GM12878 (cell line): ENCODE measurements at regions not wholly inside any gene's neighbourhood (a gene's known extent, or its start where the extent isn't known, plus 50 kb on each side); places are given as distances from the start of the nearest gene placed in this dataset.
"Not testable (repeated sequence)": the region's sequence is repeated elsewhere in the genome, so short reads cannot be mapped to it uniquely, and the experiment has no call there.

Experiments
- ATAC-seq: fragments of 200-7000 bp; cut with Tn5 transposase; 3 replicates; pipeline ENCODE4 v1.9.1; 2020; ENCODE audit warnings: mild to moderate bottlenecking, moderate library complexity
- BruUV-seq: library from RNA; stranded (reverse); fragments of 400-500 nt; replicated peaks from 2 replicates; lab custom pipeline; 2021; lab: Mats Ljungman, UMichigan
- CTCF ChIA-PET: fragments of 300-600 bp; sonication (Branson Sonifier 250); formaldehyde crosslinking; extraction: SDS; loops from one replicate; lab custom pipeline; 2021; ENCODE audit warnings: inconsistent platforms; lab: Yijun Ruan, JAX
- POLR2A ChIA-PET: fragments of 350-600 bp; formaldehyde crosslinking; extraction: SDS; loops from one replicate; lab custom pipeline; 2021; ENCODE audit warnings: inconsistent platforms; lab: Charles Lee
- RAD21 ChIA-PET: fragments of 300-600 bp; sonication (Branson Sonifier 250); formaldehyde crosslinking; loops from one replicate; lab custom pipeline; 2023; ENCODE audit warnings: antibody characterized with exemption; ENCODE audit not compliant: unreplicated experiment; lab: Charles Lee
- SMC1A ChIA-PET: fragments of 300-600 bp; sonication (Branson Sonifier 250); formaldehyde crosslinking; loops from one replicate; lab custom pipeline; 2023; ENCODE audit not compliant: unreplicated experiment, uncharacterized antibody; lab: Charles Lee
- DNase-seq: peaks from one replicate; pipeline ENCODE4 v3.0.0-alpha.2; 2011; ENCODE audit warnings: low read depth, low spot score
- FAIRE-seq: peaks from 3 replicates; lab custom pipeline; 2011; peaks lifted over from hg19 to GRCh38; lab: Jason Lieb, UNC
- H2AFZ ChIP-seq: 2 replicates; pipeline ENCODE4 v1.6.0; 2011; ENCODE audit warnings: low read depth, low read length, control low read depth; ENCODE audit not compliant: control insufficient read depth
- H3K27ac ChIP-seq: 2 replicates; pipeline ENCODE4 v1.5.1; 2011; ENCODE audit warnings: control low read depth; ENCODE audit not compliant: control insufficient read depth, insufficient read depth
- H3K27me3 ChIP-seq, 2 experiments: replicated peaks in 1 of 2; 2 replicates each; pipeline versions ENCODE4 v1.6.0 to v1.6.1; 2011; ENCODE audit warnings: low read length in 1 of 2; ENCODE audit not compliant: control insufficient read depth in 2 of 2, insufficient read depth in 2 of 2
- H3K36me3 ChIP-seq, 2 experiments: 2 replicates each; pipeline ENCODE4 v1.5.1; 2011; ENCODE audit warnings: low read length in 1 of 2; ENCODE audit not compliant: control insufficient read depth in 2 of 2, insufficient read depth in 2 of 2
- H3K4me1 ChIP-seq: 2 replicates; pipeline ENCODE4 v1.6.1; 2011; ENCODE audit warnings: mild to moderate bottlenecking, low read length, moderate library complexity, mixed read lengths; ENCODE audit not compliant: control insufficient read depth, insufficient read depth
- H3K4me2 ChIP-seq: 2 replicates; pipeline ENCODE4 v1.6.0; 2011; ENCODE audit warnings: control low read depth; ENCODE audit not compliant: control insufficient read depth, insufficient read depth
- H3K4me3 ChIP-seq: fragments of 200-600 bp; sonication (generic); 2 replicates; pipeline ENCODE4 v1.5.1; 2016
- H3K79me2 ChIP-seq: 2 replicates; pipeline ENCODE4 v1.6.0; 2011; ENCODE audit warnings: low read length; ENCODE audit not compliant: control insufficient read depth, insufficient read depth
- H3K9ac ChIP-seq: 2 replicates; pipeline ENCODE4 v1.8.0; 2011; ENCODE audit warnings: low read length, control low read depth, mixed read lengths; ENCODE audit not compliant: control insufficient read depth, insufficient read depth
- H3K9me3 ChIP-seq: replicated peaks from 3 replicates; pipeline ENCODE4 v1.5.1; 2011; ENCODE audit warnings: mild to moderate bottlenecking, low read length; ENCODE audit not compliant: control insufficient read depth, insufficient read depth
- H4K20me1 ChIP-seq: 2 replicates; pipeline ENCODE4 v1.6.0; 2011; ENCODE audit not compliant: control insufficient read depth, insufficient read depth
- ASH2L ChIP-seq: fragments of 300-600, 200-600 bp; sonication (generic); IDR thresholded peaks from 2 replicates; pipeline ENCODE4 v1.6.1; 2017; ENCODE audit warnings: low read depth, mild to moderate bottlenecking, borderline replicate concordance
- IRF4 ChIP-seq: IDR thresholded peaks from 2 replicates; pipeline ENCODE4 v1.6.1; 2011; ENCODE audit warnings: low read depth, low read length
- NR2C2 ChIP-seq: IDR thresholded peaks from 2 replicates; pipeline ENCODE4 v1.6.1; 2011; ENCODE audit warnings: borderline replicate concordance, low read depth; ENCODE audit not compliant: control insufficient read depth, insufficient read length
- SREBF2 ChIP-seq: IDR thresholded peaks from 2 replicates; pipeline ENCODE4 v1.6.1; 2012; ENCODE audit warnings: mild to moderate bottlenecking, low read length
- WGBS: methylation state at CpG from one replicate; pipeline ENCODE4 v1.1.6; 2016; ENCODE audit warnings: low lambda C conversion rate; ENCODE audit not compliant: insufficient replicate concordance, insufficient coverage; ENCODE audit errors: missing lambda C conversion rate; 5-methylcytosine and 5-hydroxymethylcytosine counted together
- in situ Hi-C: fragments of 300-500 bp; cut with MboI; formaldehyde crosslinking; loops from 9 replicates; pipeline ENCODE4 v1.14.3; 2018; ENCODE audit warnings: mixed read lengths
- intact Hi-C: fragments of 100-400 bp; cut with micrococcal nuclease; formaldehyde crosslinking; loops from one replicate; pipeline ENCODE4 v1.14.2; 2022; ENCODE audit not compliant: unreplicated experiment

DNA sequence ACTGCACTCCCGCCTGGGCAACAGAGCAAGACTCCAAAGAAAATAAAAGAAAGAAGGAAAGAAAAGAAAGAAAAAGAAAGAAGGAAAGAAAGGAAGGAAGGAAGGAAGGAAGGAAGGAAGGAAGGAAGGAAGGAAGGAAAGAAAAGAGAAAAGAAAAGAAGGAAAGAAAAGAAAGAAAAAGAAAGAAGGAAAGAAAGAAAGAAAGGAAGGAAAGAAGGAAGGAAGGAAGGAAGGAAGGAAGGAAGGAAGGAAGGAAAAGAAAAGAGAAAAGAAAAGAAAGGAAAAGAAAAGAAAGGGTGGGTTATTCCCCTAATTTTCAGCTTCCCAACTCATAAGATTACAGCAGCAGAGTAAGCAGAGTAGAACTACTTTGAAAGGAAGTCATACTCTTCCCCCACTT is 64.4 kb downstream of the TMEM200C start:
- H4K20me1 ChIP-seq, H3K79me2 ChIP-seq, intact Hi-C loops, H3K4me3 ChIP-seq, POLR2A ChIA-PET, SMC1A ChIA-PET, H3K4me2 ChIP-seq, H3K36me3 ChIP-seq, RAD21 ChIA-PET, H3K4me1 ChIP-seq, H3K27ac ChIP-seq, H3K9ac ChIP-seq, H3K27me3 ChIP-seq, in situ Hi-C loops, ATAC-seq, H3K9me3 ChIP-seq, BruUV-seq, CTCF ChIA-PET, FAIRE-seq, H2AFZ ChIP-seq, DNase-seq: not testable (repeated sequence)
- 0% methylated on average over 1 of the region's 1 CpG for WGBS

DNA sequence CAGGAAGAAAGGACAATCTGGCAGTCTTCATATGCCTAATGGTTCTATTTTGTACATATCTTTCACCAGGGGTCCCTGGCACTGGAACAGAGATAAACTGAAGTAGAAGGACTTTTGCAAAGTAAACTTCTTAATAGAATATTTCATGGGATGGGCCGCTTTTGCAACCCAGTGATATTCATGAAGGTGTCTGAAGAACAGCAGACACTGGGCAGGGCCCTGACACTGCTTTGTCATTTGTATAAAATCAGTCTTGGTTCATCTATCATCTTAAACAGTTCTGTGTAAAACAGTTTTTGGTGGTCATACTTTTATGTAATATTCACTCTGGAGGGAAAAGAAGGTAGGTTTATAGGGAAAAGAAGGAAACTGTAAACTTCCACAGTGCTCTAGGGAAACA is 66.4 kb downstream of the TMEM200C start:
- H3K4me3 ChIP-seq = no peak overlapping the region
- TF ChIP-seq SREBF2 (no peak), IRF4 (no peak), ASH2L (no peak), NR2C2 (no peak)
- in situ Hi-C loops (no loop called here), intact Hi-C loops (no loop called here)
- POLR2A ChIA-PET = no interaction called here
- CTCF ChIA-PET = no interaction called here
- H3K9ac ChIP-seq = no peak overlapping the region
- H3K27ac ChIP-seq = no peak overlapping the region
- 0% methylated on average over 1 of the region's 1 CpG for WGBS
- BruUV-seq = no TSS peak
- ATAC-seq = no peak
- no peak overlapping the region for H3K4me2 ChIP-seq
- no peaks in the 10 kb centered on the region for H4K20me1 ChIP-seq
- H3K27me3 ChIP-seq = no peaks in the 10 kb centered on the region; a peak in 1 of 4 replicates
- H3K36me3 ChIP-seq = no peaks in the 10 kb centered on the region
- SMC1A ChIA-PET = interaction anchor here (1.1 kb wide), 1 partner anchor 61 kb away, joined by 3 read pairs; no protein-coding TSS in a partner anchor
- no peak for DNase-seq
- FAIRE-seq = no peak
- no peaks in the 10 kb centered on the region for H3K4me1 ChIP-seq
- H2AFZ ChIP-seq = no peak overlapping the region
- H3K9me3 ChIP-seq = no peaks in the 10 kb centered on the region
- H3K79me2 ChIP-seq = no peaks in the 10 kb centered on the region
- RAD21 ChIA-PET = no interaction called here
